Spleen (tissue), 7 donors: ENCODE measurements at regions not wholly inside any gene's neighbourhood (a gene's known extent, or its start where the extent isn't known, plus 50 kb on each side); places are given as distances from the start of the nearest gene placed in this dataset.

ENCODE experiments used
- CTCF ChIP-seq, 11 experiments: fragments of 200-600 bp in 7 of 11; fragments of 450-650 bp in 4 of 11; sonication (generic) in 4 of 11; IDR thresholded peaks in 8 of 11; conservative IDR thresholded peaks in 3 of 11; 1 replicate in 7 of 11; 2 replicates in 4 of 11; pipeline versions ENCODE4 v1.4.0 to v1.8.0; 2016 to 2021; ENCODE audit warnings: antibody characterized with exemption in 11 of 11, inconsistent platforms in 4 of 11, mild to moderate bottlenecking in 1 of 11
- POLR2A ChIP-seq, 3 donors: fragments of 450-650 bp; IDR thresholded peaks; one replicate each; pipeline ENCODE4 v1.5.1; 2017; ENCODE audit warnings: antibody characterized with exemption in 3 of 3, mild to moderate bottlenecking in 1 of 3
- donor health status: DM: no; HTN: no; CAD: no; lungs with moderate emphysema.
- donor health status: DM: no; HTN: no; CAD: no.
- donor health status: DM: no; HTN: no; CAD: no.

GRCh38 chr3:124200407-124200806 is 208.5 kb upstream of the ROPN1 start:
- TF ChIP-seq POLR2A (IDR thresholded peaks at IDR 0.05) (no peak), CTCF (IDR thresholded peaks at IDR 0.05 in 8 of 11, conservative IDR thresholded peaks at IDR 0.05 in 3 of 11) (no peak)
